Fibroblast of lung (primary cell): ENCODE measurements at regions not wholly inside any gene's neighbourhood (a gene's known extent, or its start where the extent isn't known, plus 50 kb on each side); places are given as distances from the start of the nearest gene placed in this dataset.
A peak's percentile ranks its signal among the peaks of the same experiment; 100 is the strongest.

Experiments
- DNase-seq, 2 donors: peaks; one replicate each; pipeline versions ENCODE4 v3.0.0 to v3.0.0-alpha.2; 2010; ENCODE audit warnings: low read depth in 2 of 2
- H2AFZ ChIP-seq: 2 replicates; pipeline ENCODE4 v1.5.1; 2012; ENCODE audit warnings: low read length, control low read depth, inconsistent platforms
- H3K27ac ChIP-seq: 2 replicates; pipeline ENCODE4 v1.5.1; 2011; ENCODE audit warnings: low read length, control low read depth; ENCODE audit not compliant: insufficient read depth
- H3K27me3 ChIP-seq: 2 replicates; pipeline ENCODE4 v1.5.1; 2011; ENCODE audit warnings: mild to moderate bottlenecking, low read length; ENCODE audit not compliant: control insufficient read depth, insufficient read depth
- H3K36me3 ChIP-seq: 2 replicates; pipeline ENCODE4 v1.5.1; 2011; ENCODE audit warnings: low read length; ENCODE audit not compliant: control insufficient read depth, insufficient read depth
- H3K4me1 ChIP-seq: 2 replicates; pipeline ENCODE4 v1.5.1; 2011; ENCODE audit warnings: low read length; ENCODE audit not compliant: control insufficient read depth, insufficient read depth; ENCODE audit errors: extremely low read depth
- H3K4me2 ChIP-seq: 2 replicates; pipeline ENCODE4 v1.5.1; 2011; ENCODE audit warnings: low read length, control low read depth; ENCODE audit not compliant: insufficient read depth; ENCODE audit errors: extremely low read depth
- H3K4me3 ChIP-seq, 4 experiments: fragments of 200-600 bp in 1 of 4; sonication (generic) in 1 of 4; replicated peaks in 1 of 4; 2 replicates each; pipeline ENCODE4 v1.5.1; 2011 to 2016; ENCODE audit warnings: low read length in 4 of 4, low read depth in 3 of 4, mild to moderate bottlenecking in 3 of 4, control low read depth in 2 of 4, inconsistent platforms in 1 of 4, mixed read lengths in 1 of 4; ENCODE audit not compliant: insufficient read depth in 1 of 4; ENCODE audit errors: control extremely low read depth in 1 of 4
- H3K79me2 ChIP-seq: 2 replicates; pipeline ENCODE4 v1.5.1; 2012; ENCODE audit warnings: mild to moderate bottlenecking, low read length, inconsistent platforms; ENCODE audit not compliant: control insufficient read depth, insufficient read depth
- H3K9ac ChIP-seq: 2 replicates; pipeline ENCODE4 v1.5.1; 2011; ENCODE audit warnings: mild to moderate bottlenecking, low read length, control low read depth; ENCODE audit not compliant: insufficient read depth
- H3K9me3 ChIP-seq: 2 replicates; pipeline ENCODE4 v1.5.1; 2012; ENCODE audit warnings: low read depth, low read length; ENCODE audit not compliant: control insufficient read depth, insufficient read depth
- H4K20me1 ChIP-seq: 2 replicates; pipeline ENCODE4 v1.5.1; 2011; ENCODE audit warnings: low read length; ENCODE audit not compliant: control insufficient read depth, insufficient read depth; ENCODE audit errors: extremely low read depth
- EZH2 ChIP-seq: IDR thresholded peaks from 2 replicates; pipeline ENCODE4 v1.5.1; 2012; ENCODE audit warnings: low read length, control low read depth, mild to moderate bottlenecking; ENCODE audit errors: missing control alignments
- TF ChIP-seq, protein P1 (sequence below), 2 donors: IDR thresholded peaks in 1 of 2; conservative IDR thresholded peaks in 1 of 2; 1 replicate in 1 of 2; 2 replicates in 1 of 2; pipeline ENCODE4 v1.5.1; 2011 to 2012; ENCODE audit warnings: low read length in 2 of 2, control low read depth in 1 of 2, inconsistent platforms in 1 of 2, low read depth in 1 of 2, mild to moderate bottlenecking in 1 of 2

DNA sequence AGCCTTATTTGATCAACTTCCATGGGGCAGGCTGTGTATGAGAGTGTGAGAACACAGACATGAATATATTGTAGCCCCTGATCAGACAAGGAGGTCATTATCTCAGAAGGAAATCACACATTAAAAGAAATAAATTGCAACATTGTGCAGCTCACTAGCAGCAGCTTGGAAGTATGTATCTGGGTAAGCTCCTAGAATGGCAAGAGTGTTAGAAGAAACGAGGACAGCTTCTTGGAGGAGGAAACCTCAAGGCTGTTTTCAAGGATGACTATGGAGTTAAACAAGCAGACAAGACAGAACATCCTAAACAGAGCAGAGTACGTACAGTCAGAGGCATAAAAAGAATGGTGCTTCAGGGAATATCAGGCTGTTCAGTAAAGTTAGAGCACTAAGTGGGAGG is 511.0 kb downstream of the SLCO4C1 start:
- no peaks in the 10 kb centered on the region for H3K9me3 ChIP-seq
- no peaks in the 10 kb centered on the region for H3K79me2 ChIP-seq
- TF ChIP-seq, protein P1, sequence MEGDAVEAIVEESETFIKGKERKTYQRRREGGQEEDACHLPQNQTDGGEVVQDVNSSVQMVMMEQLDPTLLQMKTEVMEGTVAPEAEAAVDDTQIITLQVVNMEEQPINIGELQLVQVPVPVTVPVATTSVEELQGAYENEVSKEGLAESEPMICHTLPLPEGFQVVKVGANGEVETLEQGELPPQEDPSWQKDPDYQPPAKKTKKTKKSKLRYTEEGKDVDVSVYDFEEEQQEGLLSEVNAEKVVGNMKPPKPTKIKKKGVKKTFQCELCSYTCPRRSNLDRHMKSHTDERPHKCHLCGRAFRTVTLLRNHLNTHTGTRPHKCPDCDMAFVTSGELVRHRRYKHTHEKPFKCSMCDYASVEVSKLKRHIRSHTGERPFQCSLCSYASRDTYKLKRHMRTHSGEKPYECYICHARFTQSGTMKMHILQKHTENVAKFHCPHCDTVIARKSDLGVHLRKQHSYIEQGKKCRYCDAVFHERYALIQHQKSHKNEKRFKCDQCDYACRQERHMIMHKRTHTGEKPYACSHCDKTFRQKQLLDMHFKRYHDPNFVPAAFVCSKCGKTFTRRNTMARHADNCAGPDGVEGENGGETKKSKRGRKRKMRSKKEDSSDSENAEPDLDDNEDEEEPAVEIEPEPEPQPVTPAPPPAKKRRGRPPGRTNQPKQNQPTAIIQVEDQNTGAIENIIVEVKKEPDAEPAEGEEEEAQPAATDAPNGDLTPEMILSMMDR (conservative IDR thresholded peaks at IDR 0.05 in 1 of 2, IDR thresholded peaks at IDR 0.05 in 1 of 2; ENCODE audit: low read depth in 1 of 2, low read length in 2 of 2), result no peak
- no peak for TF ChIP-seq EZH2
- DNase-seq, result no peak
- H3K4me2 ChIP-seq, result no peak overlapping the region
- no peak overlapping the region for H3K4me3 ChIP-seq
- H3K36me3 ChIP-seq, result no peaks in the 10 kb centered on the region
- no peak overlapping the region for H2AFZ ChIP-seq
- no peaks in the 10 kb centered on the region for H4K20me1 ChIP-seq
- H3K27ac ChIP-seq, result no peak overlapping the region
- no peaks in the 10 kb centered on the region for H3K4me1 ChIP-seq
- H3K9ac ChIP-seq, result no peak overlapping the region
- no peaks in the 10 kb centered on the region for H3K27me3 ChIP-seq

DNA sequence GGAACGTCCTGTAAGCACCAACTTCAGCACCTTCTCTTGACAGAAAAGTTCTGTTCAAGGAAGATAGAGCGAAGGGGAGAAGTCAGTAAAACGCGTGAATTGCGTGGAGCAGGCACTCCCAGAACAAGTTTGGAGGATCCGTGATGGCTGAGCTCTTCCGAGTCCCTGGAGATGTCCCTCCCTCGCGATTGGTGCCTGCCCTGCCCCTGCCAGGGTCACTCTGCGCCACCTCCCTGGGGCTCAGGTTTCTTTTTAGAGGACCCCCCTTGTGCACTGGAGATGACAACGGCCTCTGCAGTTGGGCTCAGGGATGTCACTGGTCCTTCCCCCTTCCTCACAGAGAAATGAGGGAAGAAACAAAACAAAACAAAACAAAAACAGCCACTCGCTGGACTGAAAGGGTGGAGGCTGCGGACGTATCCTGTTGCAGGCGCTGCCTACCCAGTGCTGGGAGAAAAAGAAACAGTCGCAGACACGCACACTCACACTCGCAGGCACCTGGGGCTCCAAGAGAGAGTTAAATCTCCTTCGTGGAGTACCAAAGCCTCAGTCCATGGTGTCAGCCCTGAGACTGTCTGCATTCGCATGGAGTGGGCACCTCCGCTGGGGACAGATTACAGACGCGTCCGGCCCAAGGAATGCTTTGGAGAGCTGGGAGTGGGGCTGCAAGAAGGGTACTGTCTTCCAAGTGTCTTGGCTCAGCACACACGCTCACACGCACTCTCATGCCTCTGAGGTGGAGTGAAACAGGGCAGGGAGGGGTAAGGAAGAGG is 512.7 kb downstream of the SLCO4C1 start:
- H3K9ac ChIP-seq, result no peak overlapping the region
- H3K9me3 ChIP-seq, result no peaks in the 10 kb centered on the region
- no peaks in the 10 kb centered on the region for H3K27me3 ChIP-seq
- no peak overlapping the region for H3K4me2 ChIP-seq
- no peak overlapping the region for H3K27ac ChIP-seq
- peak overlapping the region in 1 of 4 experiments; percentile 53 for H3K4me3 ChIP-seq
- H3K36me3 ChIP-seq, result no peaks in the 10 kb centered on the region
- H2AFZ ChIP-seq, result no peak overlapping the region
- no peaks in the 10 kb centered on the region for H4K20me1 ChIP-seq
- no peaks in the 10 kb centered on the region for H3K79me2 ChIP-seq
- H3K4me1 ChIP-seq, result no peaks in the 10 kb centered on the region
- DNase-seq, result peak; percentile 0 to 1
- TF ChIP-seq, protein P1 (conservative IDR thresholded peaks at IDR 0.05 in 1 of 2, IDR thresholded peaks at IDR 0.05 in 1 of 2; ENCODE audit: low read depth in 1 of 2, low read length in 2 of 2), result no peak
- TF ChIP-seq EZH2, result no peak

DNA sequence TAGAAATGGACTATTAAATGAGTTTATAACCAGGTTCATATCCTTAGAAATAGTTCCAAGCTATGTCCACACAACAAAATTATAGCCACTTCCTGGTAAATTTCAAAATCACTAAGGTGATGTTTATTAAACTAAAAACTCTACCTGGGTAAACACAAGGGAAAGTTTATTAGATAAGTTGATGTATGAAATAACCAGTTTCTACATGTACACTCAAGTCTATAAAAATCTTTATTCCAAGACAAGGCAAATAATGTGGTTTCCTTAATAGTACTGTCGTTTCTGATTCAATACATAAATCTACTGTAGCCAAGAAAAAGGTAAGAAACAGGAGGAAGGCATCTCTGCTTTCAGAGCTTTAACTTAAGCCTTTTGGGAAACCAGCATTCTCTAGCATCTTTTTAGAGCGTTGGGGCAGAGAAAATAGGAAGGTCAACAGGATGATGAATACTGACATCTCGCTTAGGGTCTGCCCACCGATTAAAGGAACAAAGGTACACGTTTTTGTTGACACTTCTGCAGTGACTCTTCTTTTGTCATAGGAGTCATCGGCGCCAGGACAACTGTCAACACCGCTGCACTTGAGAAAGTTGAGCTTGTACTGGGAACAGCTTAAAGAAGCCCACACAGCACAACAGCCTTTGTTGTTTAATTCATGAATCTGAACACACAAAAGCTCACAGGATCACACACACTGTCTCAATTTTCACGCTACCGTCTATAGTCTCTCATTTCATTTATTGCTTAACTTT is 513.6 kb downstream of the SLCO4C1 start:
- Histone ChIP-seq H3K9ac (no peak overlapping the region), H2AFZ (no peak overlapping the region), H4K20me1 (no peaks in the 10 kb centered on the region), H3K4me2 (no peak overlapping the region), H3K9me3 (no peaks in the 10 kb centered on the region), H3K79me2 (no peaks in the 10 kb centered on the region), H3K36me3 (no peaks in the 10 kb centered on the region), H3K4me3 (no peak overlapping the region), H3K4me1 (no peaks in the 10 kb centered on the region), H3K27ac (no peak overlapping the region), H3K27me3 (no peaks in the 10 kb centered on the region)
- TF ChIP-seq EZH2, result no peak
- TF ChIP-seq, protein P1 (conservative IDR thresholded peaks at IDR 0.05 in 1 of 2, IDR thresholded peaks at IDR 0.05 in 1 of 2; ENCODE audit: low read depth in 1 of 2, low read length in 2 of 2), result no peak
- no peak for DNase-seq
